Hematopoietic multipotent progenitor cell treated with erythropoietin and hydrocortisone succinate and interleukin-3 and kit ligand, for 8 days (in vitro differentiated cells): ENCODE measurements at regions not wholly inside any gene's neighbourhood (a gene's known extent, or its start where the extent isn't known, plus 50 kb on each side); places are given as distances from the start of the nearest gene placed in this dataset.
"Not testable (repeated sequence)": the region's sequence is repeated elsewhere in the genome, so short reads cannot be mapped to it uniquely, and the experiment has no call there.

ENCODE experiments used
- DNase-seq: peaks from one replicate; pipeline ENCODE4 v3.0.0-alpha.2; 2015

DNA sequence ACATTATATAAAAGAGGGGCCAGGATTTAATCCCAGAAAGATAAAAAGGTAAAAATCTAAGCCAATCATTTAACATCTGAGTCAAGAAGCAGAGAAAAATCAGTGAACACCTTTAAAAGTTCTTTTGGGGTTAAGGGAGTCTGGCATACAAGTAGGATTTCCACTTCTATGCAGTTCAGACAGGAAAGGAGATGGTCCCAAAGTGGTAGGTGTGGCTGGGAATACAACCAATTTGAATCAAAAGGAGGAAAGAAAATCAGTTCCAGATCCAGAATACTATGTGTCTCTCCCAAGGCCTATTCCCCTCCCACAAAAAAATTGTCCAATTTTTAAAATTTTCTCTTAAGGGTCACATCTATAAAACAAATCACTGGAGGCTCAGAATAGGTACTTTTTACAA is 167.4 kb downstream of the PHLDA1 start:
- DNase-seq = no peak

DNA sequence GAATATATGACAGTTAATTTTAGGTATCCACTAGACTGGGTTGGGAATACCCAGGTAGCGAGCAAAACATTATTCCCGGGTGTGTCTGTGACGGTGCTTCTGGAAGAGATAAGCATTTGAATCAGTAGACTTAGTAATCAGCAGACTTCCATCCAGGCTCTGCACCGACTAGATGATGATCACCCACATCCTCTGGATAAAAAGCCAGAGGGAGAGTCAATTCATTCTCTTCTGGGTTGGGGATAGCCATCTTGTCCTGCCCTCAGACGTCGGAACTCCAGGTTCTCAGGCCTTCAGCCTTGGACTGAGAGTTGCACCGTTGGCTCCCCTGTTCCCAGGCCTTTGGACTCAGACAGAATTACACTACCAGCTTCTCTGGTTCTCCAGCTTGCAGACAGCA is 168.0 kb downstream of the PHLDA1 start:
- no peak for DNase-seq

DNA sequence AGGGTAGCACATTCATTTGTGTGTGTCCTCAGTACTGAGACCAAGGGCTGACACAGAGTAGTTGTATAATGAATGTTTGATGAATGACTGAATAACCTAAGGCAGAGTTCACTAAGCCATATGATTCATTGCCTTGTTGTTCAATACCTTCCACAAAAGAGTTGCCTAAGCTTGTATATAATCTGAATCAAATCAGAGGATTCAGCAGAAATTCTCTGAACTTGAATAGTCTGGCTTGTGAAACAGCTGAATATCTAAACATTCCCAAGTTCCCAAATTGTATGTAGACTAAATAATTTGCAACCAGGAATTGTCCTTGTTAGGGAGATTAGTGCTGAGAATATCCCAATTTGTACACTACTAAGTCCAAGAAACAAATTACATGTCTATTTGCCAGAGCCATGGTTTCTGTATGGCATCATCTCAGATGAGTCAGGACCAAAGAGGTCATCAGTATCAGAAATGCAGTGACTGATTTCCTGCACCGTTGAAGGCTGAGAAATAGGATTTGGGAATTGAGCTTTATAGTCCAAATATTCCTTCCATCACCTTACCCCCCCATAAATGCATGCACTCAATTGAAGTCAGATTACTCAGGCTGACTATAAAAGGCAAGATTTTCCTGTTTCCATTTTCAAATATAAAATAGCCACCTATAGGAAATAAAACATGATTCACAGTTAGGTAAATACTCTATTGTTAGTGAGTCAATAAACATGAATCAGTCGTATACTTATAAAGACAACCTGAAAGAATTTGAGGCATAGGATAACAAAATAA is 168.7 kb downstream of the PHLDA1 start:
- no peak for DNase-seq

DNA sequence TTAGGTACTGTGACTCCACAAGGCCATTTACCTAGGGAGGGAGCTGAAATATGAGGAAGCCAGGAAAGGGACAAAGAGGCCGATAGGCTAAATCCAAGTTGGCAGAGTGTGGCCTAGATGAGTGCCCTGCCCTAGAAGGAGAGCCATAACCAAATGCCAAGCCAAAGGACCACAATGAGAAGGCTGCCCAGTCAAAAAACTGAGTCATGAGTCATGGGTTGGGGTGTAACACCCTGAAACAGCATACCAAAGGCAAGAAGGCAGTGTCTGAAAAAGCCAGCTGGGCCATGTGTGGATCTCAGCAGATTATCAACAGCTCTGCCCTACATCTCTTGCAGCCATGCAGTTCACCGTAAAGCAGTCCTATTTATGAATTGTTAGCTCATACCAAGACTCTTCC is 171.7 kb downstream of the PHLDA1 start:
- DNase-seq = no peak

GRCh38 chr12:75856235-75856634 is 175.3 kb downstream of the PHLDA1 start:
- no peak for DNase-seq

- no peak for DNase-seq
Measured at GRCh38 chr12:75855360-75855759, 176.2 kb downstream of the PHLDA1 start.

DNA sequence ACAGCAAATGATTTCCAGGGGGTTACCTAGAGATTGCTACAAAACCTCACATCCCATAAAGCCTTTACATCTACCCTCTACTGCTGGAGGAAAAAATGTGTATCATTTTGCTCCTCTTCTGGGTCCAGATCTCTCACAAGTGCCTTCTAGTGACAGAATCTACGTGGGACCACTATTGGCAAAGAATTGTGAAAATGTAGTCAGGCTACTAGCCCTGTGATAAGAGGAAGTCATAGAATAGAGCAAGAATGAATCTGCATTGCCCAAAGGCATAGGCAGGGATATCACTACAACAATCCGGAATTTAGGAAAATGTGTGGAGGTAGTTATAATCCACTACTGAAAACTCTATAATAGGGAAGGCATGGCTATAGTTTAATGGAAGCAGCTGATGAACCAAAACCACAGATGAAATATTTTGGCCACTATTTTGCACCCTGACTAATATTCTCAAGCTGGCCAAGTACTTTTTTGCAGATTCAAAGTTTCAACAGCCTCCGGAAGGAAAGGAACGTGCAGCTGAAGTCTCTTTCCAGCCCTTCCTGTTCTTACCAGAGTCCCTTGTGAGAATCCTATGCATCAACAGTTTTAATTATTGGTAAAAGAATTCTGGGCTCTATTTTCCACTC is 176.8 kb downstream of the PHLDA1 start:
- DNase-seq = no peak

DNA sequence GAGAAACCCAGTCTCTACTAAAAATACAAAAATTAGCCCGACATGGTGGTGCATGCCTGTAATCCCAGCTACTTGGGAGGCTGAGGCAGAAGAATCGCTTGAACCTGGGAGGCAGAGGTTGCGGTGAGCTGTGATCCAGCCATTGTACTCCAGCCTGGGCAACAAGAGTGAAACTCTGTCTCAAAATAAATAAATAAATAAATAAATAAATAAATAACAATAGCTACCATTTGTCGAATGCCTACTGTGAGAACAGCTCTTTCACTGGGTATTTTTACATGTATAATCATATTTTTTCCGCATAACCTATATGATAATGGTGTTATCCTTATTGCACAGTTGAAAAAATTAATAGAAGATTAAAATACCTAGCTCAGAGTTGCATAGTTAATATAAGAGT is 177.4 kb downstream of the PHLDA1 start:
- DNase-seq = not testable (repeated sequence)

GRCh38 chr12:75853626-75854025 is 177.9 kb downstream of the PHLDA1 start:
- DNase-seq = no peak

DNA sequence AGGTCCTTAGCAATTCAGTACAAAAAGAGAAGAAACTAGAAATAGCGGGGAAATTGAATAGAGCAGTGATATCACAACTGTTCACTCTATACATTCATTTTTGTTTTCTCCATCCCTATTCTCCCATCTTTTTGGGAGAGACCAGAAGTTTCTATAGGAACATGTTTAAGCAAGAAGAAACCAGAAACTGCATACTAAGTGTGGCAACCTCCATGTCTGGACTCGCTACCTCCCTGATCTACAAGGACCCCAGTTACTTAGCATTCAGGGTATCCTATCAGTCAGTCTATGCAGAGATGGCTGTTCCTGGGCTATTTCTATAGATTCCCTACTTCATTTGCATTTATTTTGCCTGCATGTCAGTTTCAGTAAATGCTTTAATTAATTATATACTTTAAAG is 178.6 kb downstream of the PHLDA1 start:
- DNase-seq = no peak

- DNase-seq = no peak
Measured at GRCh38 chr12:75852143-75852542, 179.4 kb downstream of the PHLDA1 start.

DNA sequence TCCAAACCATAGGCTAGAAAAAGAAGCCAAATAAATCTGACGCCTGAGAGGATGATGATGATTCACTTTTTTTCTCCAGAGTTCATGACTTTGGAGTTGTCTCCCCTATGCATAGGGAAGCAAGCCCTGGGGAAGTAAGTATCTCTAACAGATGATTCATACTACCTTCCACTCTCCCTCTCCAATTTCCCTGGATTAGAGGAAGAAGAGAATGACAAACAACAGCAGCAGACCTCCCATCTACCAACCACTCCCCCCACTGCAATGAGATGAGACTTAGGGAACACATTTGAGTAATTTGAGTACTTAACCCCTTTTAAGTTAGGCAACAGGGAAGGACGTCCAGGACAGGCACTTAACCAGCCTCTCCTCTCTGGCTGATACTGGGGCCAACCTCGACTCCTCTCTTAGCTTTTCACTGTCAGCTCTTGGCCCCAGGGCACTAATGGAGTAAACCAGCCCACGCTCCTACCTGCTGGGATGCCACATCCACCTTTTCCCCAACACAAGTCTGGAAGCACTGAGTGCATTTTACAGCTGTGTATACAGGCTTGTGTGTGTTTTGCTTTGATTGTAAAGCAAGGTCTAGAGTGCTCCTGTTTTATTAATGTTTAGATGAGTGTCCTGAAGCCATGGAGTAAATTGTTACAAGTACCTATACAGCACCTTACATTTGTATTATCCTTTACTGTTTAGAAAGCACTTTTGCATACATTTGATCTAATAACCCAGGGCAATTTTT is 180.7 kb downstream of the PHLDA1 start:
- no peak for DNase-seq

- no peak for DNase-seq
Measured at GRCh38 chr12:75848961-75849360, 182.6 kb downstream of the PHLDA1 start.

DNA sequence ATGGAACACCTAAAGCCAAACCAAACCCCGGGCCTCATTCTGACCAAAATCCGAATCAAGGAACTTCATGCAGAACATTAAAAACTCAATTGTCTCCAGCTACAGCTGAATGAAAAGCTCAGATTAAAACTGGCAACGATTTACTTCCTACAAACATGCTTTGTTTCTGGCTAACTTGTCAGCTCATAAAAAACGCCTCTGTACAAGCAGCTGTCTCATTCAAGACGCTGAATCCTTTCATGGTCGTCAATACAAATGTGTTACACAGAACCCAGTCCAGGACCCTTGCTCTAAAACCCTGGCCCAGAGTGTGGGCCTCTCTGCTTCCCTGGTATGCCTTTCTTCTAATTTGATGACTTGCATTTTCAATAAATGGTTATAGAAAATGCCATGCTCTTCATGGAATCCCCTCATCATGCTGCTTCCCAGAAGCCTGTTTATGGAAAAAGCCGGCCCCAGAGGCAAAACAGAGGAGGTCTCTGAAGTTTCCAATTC is 183.1 kb downstream of the PHLDA1 start:
- DNase-seq = no peak

DNA sequence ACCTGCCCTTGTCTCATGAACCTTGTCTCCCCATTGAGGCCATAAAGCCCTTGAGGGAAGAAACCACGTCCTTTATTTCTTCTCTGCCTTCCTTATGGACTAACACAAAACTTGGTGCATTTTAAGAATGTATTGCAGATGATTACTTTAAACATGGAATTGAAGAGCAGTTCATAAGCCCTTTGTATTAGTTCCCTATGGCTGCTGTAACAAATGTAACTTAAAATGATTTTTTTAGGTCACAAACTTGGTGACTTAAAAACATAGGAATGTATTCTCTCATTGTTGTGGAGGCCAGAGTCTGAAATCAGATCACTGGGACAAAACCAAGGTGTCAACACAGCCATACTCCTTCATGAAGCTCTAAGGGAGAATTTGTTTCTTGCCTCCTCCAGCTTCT is 185.5 kb downstream of the PHLDA1 start:
- no peak for DNase-seq

DNA sequence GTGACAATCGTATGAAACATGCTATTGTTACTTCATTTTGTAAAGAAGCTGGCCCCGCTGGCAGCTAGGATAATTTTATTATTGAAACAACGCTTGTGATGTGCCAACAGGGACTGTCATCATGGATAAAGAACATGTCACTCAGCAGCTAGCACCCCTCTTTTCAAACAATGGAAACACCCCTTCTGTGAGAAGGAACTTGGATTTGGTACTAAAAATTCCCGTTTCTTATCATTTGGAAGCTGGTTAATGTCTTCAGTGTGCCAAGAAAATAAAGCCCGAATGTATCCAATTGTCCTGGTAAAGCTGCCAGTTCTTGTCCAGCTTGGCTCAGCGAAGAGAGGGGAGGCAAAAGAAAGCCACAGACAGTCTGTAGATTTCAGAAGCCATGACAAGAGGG is 186.6 kb downstream of the PHLDA1 start:
- no peak for DNase-seq

DNA sequence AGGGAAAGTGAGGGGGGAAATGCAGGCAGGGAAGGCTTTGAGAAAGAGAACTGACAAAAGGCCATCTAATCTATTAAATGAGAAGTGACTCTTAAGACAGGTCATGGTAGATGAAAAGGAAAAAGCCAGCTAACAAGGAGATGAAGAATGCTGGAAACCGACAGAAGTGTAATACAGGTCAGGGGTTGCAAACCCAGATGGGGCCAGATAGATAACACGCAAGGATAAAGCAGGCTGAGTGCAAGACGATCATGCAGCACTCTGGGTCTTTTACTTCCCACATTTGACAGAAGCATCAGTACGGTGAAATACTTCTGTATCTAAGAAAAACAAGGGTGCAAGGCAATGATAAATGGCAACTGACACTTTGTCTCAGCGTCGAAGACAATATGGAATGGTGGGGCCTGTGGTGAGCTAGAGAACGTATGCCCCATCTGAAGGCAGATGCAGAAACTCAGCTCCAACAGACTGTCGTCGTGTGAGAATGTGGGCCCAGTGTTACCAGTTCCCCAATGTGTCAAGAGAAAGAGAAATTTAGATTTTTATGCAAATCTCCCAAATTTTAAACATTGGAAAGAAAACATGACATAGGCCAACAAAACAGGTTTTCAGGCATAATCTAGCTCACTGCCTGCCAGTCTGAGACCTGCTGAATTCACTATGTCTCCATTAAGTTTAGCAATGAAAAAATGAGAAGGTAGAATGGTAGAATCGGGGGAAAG is 187.4 kb downstream of the PHLDA1 start:
- no peak for DNase-seq

- DNase-seq = no peak
Measured at GRCh38 chr12:75842090-75842489, 189.5 kb downstream of the PHLDA1 start.

- DNase-seq = no peak
Measured at GRCh38 chr12:75840994-75841355, 190.6 kb downstream of the PHLDA1 start.

GRCh38 chr12:75838309-75838708 is 193.3 kb downstream of the PHLDA1 start:
- no peak for DNase-seq

GRCh38 chr12:75837700-75838099 is 193.9 kb downstream of the PHLDA1 start:
- no peak for DNase-seq

DNA sequence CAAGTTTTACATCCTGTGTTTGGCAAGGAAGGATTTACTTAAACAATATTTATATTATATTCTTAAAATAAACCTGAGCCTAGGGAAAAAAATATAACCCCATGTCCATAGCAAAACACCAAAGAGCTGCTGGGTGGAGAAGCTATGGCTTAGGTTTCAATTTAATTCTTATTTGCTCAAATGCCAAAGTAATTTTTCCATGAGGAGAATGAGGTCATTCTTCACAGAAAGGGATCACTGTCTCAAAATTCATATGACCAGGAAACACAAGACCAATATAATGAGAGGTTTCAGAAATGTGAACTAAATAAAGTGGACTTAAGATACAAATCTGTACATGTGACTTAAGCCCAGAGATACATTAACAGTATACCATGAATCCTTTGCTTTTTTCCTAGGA is 195.0 kb downstream of the PHLDA1 start:
- DNase-seq = no peak

GRCh38 chr12:75834591-75834990 is 197.0 kb downstream of the PHLDA1 start:
- no peak for DNase-seq
